Neuron (in vitro differentiated cells): ENCODE measurements at regions not wholly inside any gene's neighbourhood (a gene's known extent, or its start where the extent isn't known, plus 50 kb on each side); places are given as distances from the start of the nearest gene placed in this dataset.
"Not testable (repeated sequence)": the region's sequence is repeated elsewhere in the genome, so short reads cannot be mapped to it uniquely, and the experiment has no call there.

ENCODE experiments used
- H2AFZ ChIP-seq: one replicate; pipeline ENCODE4 v1.6.1; 2013; ENCODE audit warnings: low read depth, mild to moderate bottlenecking, inconsistent platforms, low read length, moderate library complexity
- H3K27me3 ChIP-seq: one replicate; pipeline ENCODE4 v1.6.1; 2013; ENCODE audit warnings: low read length; ENCODE audit not compliant: insufficient read depth
- H3K36me3 ChIP-seq: one replicate; pipeline ENCODE4 v1.6.1; 2013; ENCODE audit warnings: low read length; ENCODE audit not compliant: insufficient read depth
- H3K4me1 ChIP-seq: one replicate; pipeline ENCODE4 v1.6.1; 2013; ENCODE audit warnings: low read length; ENCODE audit not compliant: insufficient read depth
- H3K4me3 ChIP-seq: 2 replicates; pipeline ENCODE4 v1.5.1; 2013; ENCODE audit warnings: mild to moderate bottlenecking, low read length, moderate library complexity
- H3K9me3 ChIP-seq: one replicate; pipeline ENCODE4 v1.6.1; 2013; ENCODE audit warnings: low read length

- Histone ChIP-seq H3K4me1 (no peaks in the 10 kb centered on the region), H3K27me3 (no peaks in the 10 kb centered on the region), H3K9me3 (no peaks in the 10 kb centered on the region), H3K4me3 (no peak overlapping the region), H2AFZ (no peak overlapping the region), H3K36me3 (no peaks in the 10 kb centered on the region)
These were observed 117.7 kb downstream of the CCDC71L start for GRCh38 chr7:106543221-106543757.

- Histone ChIP-seq H2AFZ (no peak overlapping the region), H3K27me3 (no peaks in the 10 kb centered on the region), H3K4me1 (no peaks in the 10 kb centered on the region), H3K9me3 (no peaks in the 10 kb centered on the region), H3K4me3 (no peak overlapping the region), H3K36me3 (no peaks in the 10 kb centered on the region)
These were observed 118.3 kb downstream of the CCDC71L start for GRCh38 chr7:106542550-106543220.

- Histone ChIP-seq H3K9me3 (no peaks in the 10 kb centered on the region), H3K36me3 (no peaks in the 10 kb centered on the region), H3K4me1 (no peaks in the 10 kb centered on the region)
These were observed 122.3 kb downstream of the CCDC71L start for GRCh38 chr7:106538638-106539037.

GRCh38 chr7:106537119-106537518 lies 123.8 kb downstream of the CCDC71L start:
- H3K9me3 ChIP-seq, result no peaks in the 10 kb centered on the region
- H3K27me3 ChIP-seq, result no peaks in the 10 kb centered on the region
- H2AFZ ChIP-seq, result no peak overlapping the region
- no peak overlapping the region for H3K4me3 ChIP-seq
- no peaks in the 10 kb centered on the region for H3K36me3 ChIP-seq
- H3K4me1 ChIP-seq, result no peaks in the 10 kb centered on the region

More at GRCh38 chr7:106538638-106539037, 122.3 kb downstream of the CCDC71L start:
- no peak overlapping the region for H2AFZ ChIP-seq
- no peaks in the 10 kb centered on the region for H3K27me3 ChIP-seq
- H3K4me3 ChIP-seq, result no peak overlapping the region

GRCh38 chr7:106536079-106536478 lies 124.9 kb downstream of the CCDC71L start:
- H2AFZ ChIP-seq, result no peak overlapping the region
- no peaks in the 10 kb centered on the region for H3K36me3 ChIP-seq
- no peak overlapping the region for H3K4me3 ChIP-seq
- no peaks in the 10 kb centered on the region for H3K9me3 ChIP-seq
- no peaks in the 10 kb centered on the region for H3K27me3 ChIP-seq
- H3K4me1 ChIP-seq, result no peaks in the 10 kb centered on the region

- no peaks in the 10 kb centered on the region for H3K27me3 ChIP-seq
- no peaks in the 10 kb centered on the region for H3K36me3 ChIP-seq
These were observed 125.6 kb downstream of the CCDC71L start for GRCh38 chr7:106535234-106535932.

GRCh38 chr7:106534271-106534846 lies 126.6 kb downstream of the CCDC71L start:
- Histone ChIP-seq H3K27me3 (no peaks in the 10 kb centered on the region), H3K4me3 (no peak overlapping the region), H3K4me1 (no peaks in the 10 kb centered on the region), H3K36me3 (no peaks in the 10 kb centered on the region), H2AFZ (no peak overlapping the region), H3K9me3 (no peaks in the 10 kb centered on the region)

More at GRCh38 chr7:106535234-106535932, 125.6 kb downstream of the CCDC71L start:
- Histone ChIP-seq H3K4me3 (no peak overlapping the region), H3K4me1 (no peaks in the 10 kb centered on the region), H3K9me3 (no peaks in the 10 kb centered on the region), H2AFZ (no peak overlapping the region)

GRCh38 chr7:106530183-106530582 lies 130.8 kb downstream of the CCDC71L start:
- H3K36me3 ChIP-seq, H3K9me3 ChIP-seq, H3K4me1 ChIP-seq, H3K27me3 ChIP-seq, H3K4me3 ChIP-seq, H2AFZ ChIP-seq: not testable (repeated sequence)

GRCh38 chr7:106526617-106527016 lies 134.3 kb downstream of the CCDC71L start:
- H3K4me3 ChIP-seq, H3K9me3 ChIP-seq: not testable (repeated sequence)

GRCh38 chr7:106524690-106525059 lies 136.3 kb downstream of the CCDC71L start:
- H3K27me3 ChIP-seq, result no peaks in the 10 kb centered on the region
- H3K9me3 ChIP-seq, result no peaks in the 10 kb centered on the region
- H3K4me1 ChIP-seq, result no peaks in the 10 kb centered on the region

More at GRCh38 chr7:106526617-106527016, 134.3 kb downstream of the CCDC71L start:
- not testable (repeated sequence) for H3K4me1 ChIP-seq, H3K27me3 ChIP-seq, H3K36me3 ChIP-seq, H2AFZ ChIP-seq

GRCh38 chr7:106523482-106523881 lies 137.5 kb downstream of the CCDC71L start:
- Histone ChIP-seq H2AFZ (no peak overlapping the region), H3K4me3 (no peak overlapping the region), H3K27me3 (no peaks in the 10 kb centered on the region), H3K9me3 (no peaks in the 10 kb centered on the region), H3K36me3 (no peaks in the 10 kb centered on the region), H3K4me1 (no peaks in the 10 kb centered on the region)

More at GRCh38 chr7:106524690-106525059, 136.3 kb downstream of the CCDC71L start:
- Histone ChIP-seq H3K36me3 (no peaks in the 10 kb centered on the region), H3K4me3 (no peak overlapping the region), H2AFZ (no peak overlapping the region)

- no peaks in the 10 kb centered on the region for H3K9me3 ChIP-seq
- no peaks in the 10 kb centered on the region for H3K4me1 ChIP-seq
- no peaks in the 10 kb centered on the region for H3K36me3 ChIP-seq
- no peak overlapping the region for H3K4me3 ChIP-seq
- no peak overlapping the region for H2AFZ ChIP-seq
- no peaks in the 10 kb centered on the region for H3K27me3 ChIP-seq
These were observed 138.3 kb downstream of the CCDC71L start for GRCh38 chr7:106522696-106523095.

GRCh38 chr7:106521541-106521940 lies 139.4 kb downstream of the CCDC71L start:
- Histone ChIP-seq H2AFZ (no peak overlapping the region), H3K4me1 (no peaks in the 10 kb centered on the region), H3K36me3 (no peaks in the 10 kb centered on the region), H3K4me3 (no peak overlapping the region), H3K27me3 (no peaks in the 10 kb centered on the region), H3K9me3 (no peaks in the 10 kb centered on the region)
